Vagina (tissue), 2 donors: ENCODE measurements at regions not wholly inside any gene's neighbourhood (a gene's known extent, or its start where the extent isn't known, plus 50 kb on each side); places are given as distances from the start of the nearest gene placed in this dataset.
"Not testable (repeated sequence)": the region's sequence is repeated elsewhere in the genome, so short reads cannot be mapped to it uniquely, and the experiment has no call there.

Source experiments
- DNase-seq, 2 donors: peaks; one replicate each; pipeline ENCODE4 v3.0.0-alpha.2; 2017; ENCODE audit errors: extremely low spot score in 2 of 2
- H3K27ac ChIP-seq: fragments of 200-600 bp; sonication (generic); one replicate; pipeline ENCODE4 v1.5.1; 2019
- H3K27me3 ChIP-seq: fragments of 200-600 bp; sonication (generic); one replicate; pipeline ENCODE4 v1.5.1; 2019
- H3K36me3 ChIP-seq, 2 donors: fragments of 200-600 bp; sonication (generic); one replicate each; pipeline ENCODE4 v1.5.1; 2017 to 2019
- H3K4me1 ChIP-seq: fragments of 200-600 bp; sonication (generic); one replicate; pipeline ENCODE4 v1.5.1; 2019
- H3K4me3 ChIP-seq, 2 donors: fragments of 200-600 bp; sonication (generic); 1 replicate in 1 of 2; 2 replicates in 1 of 2; pipeline ENCODE4 v1.5.1; 2016 to 2019
- H3K9me3 ChIP-seq: fragments of 200-600 bp; sonication (generic); one replicate; pipeline ENCODE4 v1.5.1; 2019
- CTCF ChIP-seq, 3 experiments: fragments of 450-650 bp in 2 of 3; fragments of 200-600 bp in 1 of 3; sonication (generic) in 1 of 3; IDR thresholded peaks; one replicate each; pipeline ENCODE4 v1.5.1; 2017 to 2019; ENCODE audit warnings: antibody characterized with exemption in 3 of 3, mild to moderate bottlenecking in 2 of 3, moderate library complexity in 2 of 3
- POLR2A ChIP-seq, 2 donors: fragments of 450-650 bp; IDR thresholded peaks; one replicate each; pipeline ENCODE4 v1.6.1; 2017; ENCODE audit warnings: antibody characterized with exemption in 2 of 2, mild to moderate bottlenecking in 2 of 2, moderate library complexity in 2 of 2
- POLR2AphosphoS5 ChIP-seq, 2 donors: sonication (generic); formaldehyde crosslinking; IDR thresholded peaks; one replicate each; pipeline ENCODE4 v1.9.0; 2017; ENCODE audit warnings: antibody characterized with exemption in 2 of 2, mild to moderate bottlenecking in 2 of 2, low read depth in 1 of 2; ENCODE audit not compliant: insufficient read depth in 1 of 2
- intact Hi-C: fragments of 100-400 bp; cut with DNase I; formaldehyde crosslinking; loops from one replicate; pipeline ENCODE4 v1.15.1; 2023

DNA sequence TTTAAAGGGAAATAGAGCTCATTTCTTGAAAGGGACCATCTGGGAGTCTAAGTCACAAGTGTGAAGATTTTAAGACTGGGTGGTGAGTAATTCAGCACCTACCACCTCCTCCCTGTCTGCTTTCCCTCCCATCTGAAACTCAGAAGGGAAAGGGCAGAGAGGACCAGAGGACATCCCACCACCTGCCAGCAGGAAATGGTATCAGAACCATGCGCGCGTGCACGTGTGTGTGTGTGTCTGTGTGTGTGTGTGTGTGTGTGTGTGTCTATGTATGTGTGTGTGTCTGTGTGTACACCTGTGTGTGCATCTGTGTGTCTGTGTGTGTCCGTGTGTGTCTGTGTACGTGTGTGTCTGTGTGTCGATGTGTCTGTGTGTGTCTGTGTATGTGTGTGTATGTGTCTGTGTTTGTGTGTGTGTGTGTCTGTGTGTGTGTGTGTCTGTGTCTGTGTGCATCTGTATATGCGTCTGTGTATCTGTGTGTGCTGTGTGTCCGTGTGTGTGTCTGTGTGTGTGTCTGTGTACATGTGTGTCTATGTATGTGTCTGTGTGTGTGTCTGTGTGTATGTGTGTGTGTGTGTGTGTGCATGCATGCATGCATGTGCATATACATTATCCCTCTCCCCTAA is 76.8 kb downstream of the ZFP36L2 start:
- peaks cover 9% of the 10 kb centered on the region for H3K4me1 ChIP-seq
- no peak overlapping the region for H3K27ac ChIP-seq
- H3K36me3 ChIP-seq = no peaks in the 10 kb centered on the region
- no peaks in the 10 kb centered on the region for H3K9me3 ChIP-seq
- no peak overlapping the region for H3K4me3 ChIP-seq
- no peak for DNase-seq
- intact Hi-C loops = no loop called here
- no peaks in the 10 kb centered on the region for H3K27me3 ChIP-seq
- TF ChIP-seq POLR2AphosphoS5 (IDR thresholded peaks at IDR 0.05; ENCODE audit: insufficient read depth in 1 of 2, low read depth in 1 of 2) (no peak), POLR2A (IDR thresholded peaks at IDR 0.05) (no peak), CTCF (IDR thresholded peaks at IDR 0.05) (no peak)

DNA sequence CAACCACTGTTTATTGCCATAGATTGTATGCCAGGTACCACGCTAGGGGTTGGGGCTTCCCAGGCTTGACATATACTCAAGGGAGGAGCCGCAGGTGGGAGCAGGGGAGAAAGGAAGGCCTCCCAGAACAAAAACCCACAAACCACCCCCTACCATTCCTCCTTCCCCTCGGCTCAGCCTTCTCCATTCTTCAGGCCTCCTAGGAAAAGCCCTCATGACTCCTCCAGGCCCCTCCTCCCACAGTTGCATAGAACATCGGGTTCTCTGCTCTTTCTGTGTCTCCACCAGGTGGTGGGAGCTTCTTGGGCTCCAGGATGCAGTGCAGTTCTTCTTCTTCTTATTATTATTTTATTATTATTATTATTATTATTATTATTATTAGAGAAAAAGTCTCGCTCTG is 80.3 kb downstream of the ZFP36L2 start:
- intact Hi-C loops = no loop called here
- Histone ChIP-seq H3K9me3 (no peaks in the 10 kb centered on the region), H3K27ac (no peak overlapping the region), H3K4me1 (no peaks in the 10 kb centered on the region), H3K36me3 (no peaks in the 10 kb centered on the region), H3K4me3 (no peak overlapping the region), H3K27me3 (no peaks in the 10 kb centered on the region)
- no peak for TF ChIP-seq POLR2AphosphoS5 (IDR thresholded peaks at IDR 0.05; ENCODE audit: insufficient read depth in 1 of 2, low read depth in 1 of 2)
- TF ChIP-seq POLR2A (IDR thresholded peaks at IDR 0.05) = no peak
- TF ChIP-seq CTCF (IDR thresholded peaks at IDR 0.05) = no peak
- DNase-seq = no peak

GRCh38 chr2:43144263-43144662 is 82.1 kb downstream of the ZFP36L2 start:
- intact Hi-C loops = no loop called here
- H3K4me3 ChIP-seq = no peak overlapping the region
- H3K9me3 ChIP-seq = no peaks in the 10 kb centered on the region
- no peak overlapping the region for H3K27ac ChIP-seq
- no peaks in the 10 kb centered on the region for H3K27me3 ChIP-seq
- peaks cover 18% of the 10 kb centered on the region for H3K4me1 ChIP-seq
- TF ChIP-seq POLR2AphosphoS5 (IDR thresholded peaks at IDR 0.05; ENCODE audit: insufficient read depth in 1 of 2, low read depth in 1 of 2) (no peak), CTCF (IDR thresholded peaks at IDR 0.05) (no peak), POLR2A (IDR thresholded peaks at IDR 0.05) (no peak)
- H3K36me3 ChIP-seq = no peaks in the 10 kb centered on the region
- no peak for DNase-seq

- DNase-seq = no peak
- H3K4me1 ChIP-seq = peaks cover 19% of the 10 kb centered on the region
- TF ChIP-seq POLR2A (IDR thresholded peaks at IDR 0.05) = no peak
- no peak for TF ChIP-seq POLR2AphosphoS5 (IDR thresholded peaks at IDR 0.05; ENCODE audit: insufficient read depth in 1 of 2, low read depth in 1 of 2)
- TF ChIP-seq CTCF (IDR thresholded peaks at IDR 0.05) = no peak
- no peak overlapping the region for H3K4me3 ChIP-seq
- no peak overlapping the region for H3K27ac ChIP-seq
- no peaks in the 10 kb centered on the region for H3K27me3 ChIP-seq
- no peaks in the 10 kb centered on the region for H3K36me3 ChIP-seq
- no peaks in the 10 kb centered on the region for H3K9me3 ChIP-seq
- intact Hi-C loops = no loop called here
Measured at GRCh38 chr2:43143756-43144155, 82.7 kb downstream of the ZFP36L2 start.

- intact Hi-C loops = no loop called here
- Histone ChIP-seq H3K27me3 (no peaks in the 10 kb centered on the region), H3K4me3 (no peak overlapping the region), H3K36me3 (no peaks in the 10 kb centered on the region), H3K27ac (no peak overlapping the region), H3K9me3 (no peaks in the 10 kb centered on the region), H3K4me1 (peaks cover 25% of the 10 kb centered on the region)
- no peak for TF ChIP-seq POLR2A (IDR thresholded peaks at IDR 0.05)
- TF ChIP-seq POLR2AphosphoS5 (IDR thresholded peaks at IDR 0.05; ENCODE audit: insufficient read depth in 1 of 2, low read depth in 1 of 2) = no peak
- TF ChIP-seq CTCF (IDR thresholded peaks at IDR 0.05) = no peak
- no peak for DNase-seq
Measured at GRCh38 chr2:43142921-43143438, 83.4 kb downstream of the ZFP36L2 start.

DNA sequence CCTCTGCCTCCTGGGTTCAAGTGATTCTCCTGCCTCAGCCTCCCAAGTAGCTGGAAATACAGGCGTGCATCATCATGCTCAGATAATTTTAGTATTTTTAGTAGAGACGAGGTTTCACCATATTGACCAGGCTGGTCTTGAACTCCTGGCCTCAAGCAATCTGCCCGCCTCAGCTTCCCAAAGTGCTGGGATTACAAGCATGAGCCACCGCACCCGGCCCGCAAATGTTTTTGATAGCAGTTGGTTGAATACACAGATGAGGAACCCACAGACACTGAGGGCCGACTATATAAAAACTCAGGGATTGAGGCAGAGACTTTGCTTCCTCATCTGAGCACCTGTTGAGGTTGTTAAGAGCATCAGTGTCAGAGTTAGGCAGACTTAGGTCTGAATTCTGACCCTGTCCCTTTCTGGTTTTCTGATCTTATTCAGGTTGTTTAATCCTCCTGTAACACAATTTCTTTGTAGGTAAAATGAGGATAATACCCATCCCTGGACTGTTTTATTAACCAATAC is 84.7 kb downstream of the ZFP36L2 start:
- H3K9me3 ChIP-seq, H3K27ac ChIP-seq, H3K36me3 ChIP-seq, intact Hi-C loops, H3K27me3 ChIP-seq, DNase-seq, H3K4me3 ChIP-seq: not testable (repeated sequence)
- peaks cover 37% of the 10 kb centered on the region for H3K4me1 ChIP-seq
